ENCODE measurements at regions not wholly inside any gene's neighbourhood (a gene's known extent, or its start where the extent isn't known, plus 50 kb on each side); places are given as distances from the start of the nearest gene placed in this dataset.

DNA sequence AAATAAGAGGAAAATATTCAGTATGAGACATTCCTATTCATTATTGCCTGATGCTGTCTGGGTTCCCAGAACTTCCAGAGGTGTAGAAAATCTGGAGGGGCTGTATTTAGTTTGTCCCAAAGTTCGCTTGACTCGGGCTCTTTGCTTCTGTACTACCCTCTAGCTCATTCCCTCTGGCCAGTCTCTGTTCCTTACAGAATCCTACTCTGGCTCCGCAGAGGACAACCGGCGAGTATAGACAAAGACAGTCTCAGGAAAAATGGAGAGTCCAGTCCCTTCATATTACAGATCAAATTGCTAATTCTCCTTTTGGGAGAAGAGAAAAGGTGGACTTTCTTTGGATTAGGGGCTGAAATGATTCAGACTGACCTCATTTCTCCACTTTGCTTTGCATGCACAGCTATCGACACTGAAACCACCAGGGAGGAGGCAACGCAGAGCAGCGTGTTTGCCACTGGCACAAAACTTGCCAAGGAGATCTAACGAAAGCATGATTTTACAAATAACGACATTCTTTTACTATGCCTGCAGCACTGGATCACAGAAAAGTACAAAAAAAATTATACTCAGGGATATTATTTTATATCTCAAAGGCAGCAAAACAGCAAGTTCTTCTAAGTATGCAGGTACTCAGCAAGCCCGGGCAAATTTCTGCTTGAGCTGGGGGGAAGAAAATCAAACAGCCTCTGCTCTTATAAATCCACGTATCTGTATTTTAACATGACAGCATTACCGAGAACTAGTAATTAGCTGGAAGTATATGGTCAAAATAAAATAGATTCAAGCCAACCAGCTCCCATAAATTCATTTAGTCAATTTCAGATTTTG lies 279.7 kb downstream of the NPR3 start:
- TF ChIP-seq POLR2A (IDR thresholded peaks at IDR 0.05) = no peak
- TF ChIP-seq, protein P1, sequence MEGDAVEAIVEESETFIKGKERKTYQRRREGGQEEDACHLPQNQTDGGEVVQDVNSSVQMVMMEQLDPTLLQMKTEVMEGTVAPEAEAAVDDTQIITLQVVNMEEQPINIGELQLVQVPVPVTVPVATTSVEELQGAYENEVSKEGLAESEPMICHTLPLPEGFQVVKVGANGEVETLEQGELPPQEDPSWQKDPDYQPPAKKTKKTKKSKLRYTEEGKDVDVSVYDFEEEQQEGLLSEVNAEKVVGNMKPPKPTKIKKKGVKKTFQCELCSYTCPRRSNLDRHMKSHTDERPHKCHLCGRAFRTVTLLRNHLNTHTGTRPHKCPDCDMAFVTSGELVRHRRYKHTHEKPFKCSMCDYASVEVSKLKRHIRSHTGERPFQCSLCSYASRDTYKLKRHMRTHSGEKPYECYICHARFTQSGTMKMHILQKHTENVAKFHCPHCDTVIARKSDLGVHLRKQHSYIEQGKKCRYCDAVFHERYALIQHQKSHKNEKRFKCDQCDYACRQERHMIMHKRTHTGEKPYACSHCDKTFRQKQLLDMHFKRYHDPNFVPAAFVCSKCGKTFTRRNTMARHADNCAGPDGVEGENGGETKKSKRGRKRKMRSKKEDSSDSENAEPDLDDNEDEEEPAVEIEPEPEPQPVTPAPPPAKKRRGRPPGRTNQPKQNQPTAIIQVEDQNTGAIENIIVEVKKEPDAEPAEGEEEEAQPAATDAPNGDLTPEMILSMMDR (IDR thresholded peaks at IDR 0.05) = no peak

Measured in ovary (tissue), 3 donors.